ENCODE measurements at regions not wholly inside any gene's neighbourhood (a gene's known extent, or its start where the extent isn't known, plus 50 kb on each side); places are given as distances from the start of the nearest gene placed in this dataset.

GRCh38 chr20:51122931-51123658 lies 100.2 kb upstream of the KCNG1 start:
- no peak for ATAC-seq
- no peak for TF ChIP-seq BACH2 (CRISPR knock-in tag; IDR thresholded peaks at IDR 0.05; ENCODE audit: borderline replicate concordance)
- TF ChIP-seq ZNF70 (CRISPR knock-in tag; IDR thresholded peaks at IDR 0.05) = no peak
- no peak for TF ChIP-seq ZNF565 (CRISPR knock-in tag; conservative IDR thresholded peaks at IDR 0.05; ENCODE audit: low read depth)

GRCh38 chr20:51121901-51122412 lies 99.0 kb upstream of the KCNG1 start:
- ATAC-seq = no peak
- TF ChIP-seq ZNF565 (CRISPR knock-in tag; conservative IDR thresholded peaks at IDR 0.05; ENCODE audit: low read depth) (no peak), CREB5 (CRISPR knock-in tag; IDR thresholded peaks at IDR 0.05; ENCODE audit: low read depth) (no peak), RARB (CRISPR knock-in tag; IDR thresholded peaks at IDR 0.05) (no peak), CSRNP3 (CRISPR knock-in tag; IDR thresholded peaks at IDR 0.05) (no peak), POU6F1 (CRISPR knock-in tag; IDR thresholded peaks at IDR 0.05; ENCODE audit: borderline replicate concordance, low read depth) (no peak), TOX (CRISPR knock-in tag; IDR thresholded peaks at IDR 0.05; ENCODE audit: borderline replicate concordance) (no peak), PATZ1 (CRISPR knock-in tag; IDR thresholded peaks at IDR 0.05; ENCODE audit: borderline replicate concordance) (no peak), GLIS3 (CRISPR knock-in tag; IDR thresholded peaks at IDR 0.05) (no peak), CSDC2 (CRISPR knock-in tag; IDR thresholded peaks at IDR 0.05) (no peak), ZFP3 (CRISPR knock-in tag; IDR thresholded peaks at IDR 0.05) (no peak), ZNF8 (CRISPR knock-in tag; IDR thresholded peaks at IDR 0.05) (no peak), ESRRG (CRISPR knock-in tag; IDR thresholded peaks at IDR 0.05) (no peak), TSHZ2 (CRISPR knock-in tag; IDR thresholded peaks at IDR 0.05) (no peak), ZC3H10 (CRISPR knock-in tag; IDR thresholded peaks at IDR 0.05) (no peak), OSR1 (CRISPR knock-in tag; IDR thresholded peaks at IDR 0.05) (no peak), ARNTL (CRISPR knock-in tag; IDR thresholded peaks at IDR 0.05; ENCODE audit: borderline replicate concordance, low read depth) (no peak), ZNF70 (CRISPR knock-in tag; IDR thresholded peaks at IDR 0.05) (no peak)

- no peak for TF ChIP-seq CSRNP3 (CRISPR knock-in tag; IDR thresholded peaks at IDR 0.05)
- no peak for TF ChIP-seq SNAI2 (CRISPR knock-in tag; IDR thresholded peaks at IDR 0.05)
- TF ChIP-seq ZNF565 (CRISPR knock-in tag; conservative IDR thresholded peaks at IDR 0.05; ENCODE audit: low read depth) = no peak
- no peak for TF ChIP-seq ZNF8 (CRISPR knock-in tag; IDR thresholded peaks at IDR 0.05)
- TF ChIP-seq TOX (CRISPR knock-in tag; IDR thresholded peaks at IDR 0.05; ENCODE audit: borderline replicate concordance) = no peak
- no peak for TF ChIP-seq ARNTL (CRISPR knock-in tag; IDR thresholded peaks at IDR 0.05; ENCODE audit: borderline replicate concordance, low read depth)
- TF ChIP-seq CREB5 (CRISPR knock-in tag; IDR thresholded peaks at IDR 0.05; ENCODE audit: low read depth) = no peak
- no peak for TF ChIP-seq ZFP30 (CRISPR knock-in tag; IDR thresholded peaks at IDR 0.05)
- no peak for TF ChIP-seq BACH2 (CRISPR knock-in tag; IDR thresholded peaks at IDR 0.05; ENCODE audit: borderline replicate concordance)
- no peak for TF ChIP-seq ESRRG (CRISPR knock-in tag; IDR thresholded peaks at IDR 0.05)
- ATAC-seq = no peak
Observed at GRCh38 chr20:51121272-51121671, 98.4 kb upstream of the KCNG1 start.

Data from SK-N-SH treated with all-trans-retinoic acid at 6 μM for 48 hours (cell line).